Right renal cortex interstitium (tissue), 3 donors: ENCODE measurements at regions not wholly inside any gene's neighbourhood (a gene's known extent, or its start where the extent isn't known, plus 50 kb on each side); places are given as distances from the start of the nearest gene placed in this dataset.

Source experiments
- DNase-seq, 3 donors: peaks; one replicate each; pipeline ENCODE4 v3.0.0-alpha.2; 2013; ENCODE audit warnings: low read depth in 3 of 3, low spot score in 2 of 3

- DNase-seq, result no peak
These were observed 72.7 kb upstream of the GLS start for GRCh38 chr2:190807886-190808285.

- DNase-seq, result no peak
These were observed 71.4 kb upstream of the GLS start for GRCh38 chr2:190809139-190809764.

GRCh38 chr2:190809876-190810525 is 70.6 kb upstream of the GLS start:
- no peak for DNase-seq

DNA sequence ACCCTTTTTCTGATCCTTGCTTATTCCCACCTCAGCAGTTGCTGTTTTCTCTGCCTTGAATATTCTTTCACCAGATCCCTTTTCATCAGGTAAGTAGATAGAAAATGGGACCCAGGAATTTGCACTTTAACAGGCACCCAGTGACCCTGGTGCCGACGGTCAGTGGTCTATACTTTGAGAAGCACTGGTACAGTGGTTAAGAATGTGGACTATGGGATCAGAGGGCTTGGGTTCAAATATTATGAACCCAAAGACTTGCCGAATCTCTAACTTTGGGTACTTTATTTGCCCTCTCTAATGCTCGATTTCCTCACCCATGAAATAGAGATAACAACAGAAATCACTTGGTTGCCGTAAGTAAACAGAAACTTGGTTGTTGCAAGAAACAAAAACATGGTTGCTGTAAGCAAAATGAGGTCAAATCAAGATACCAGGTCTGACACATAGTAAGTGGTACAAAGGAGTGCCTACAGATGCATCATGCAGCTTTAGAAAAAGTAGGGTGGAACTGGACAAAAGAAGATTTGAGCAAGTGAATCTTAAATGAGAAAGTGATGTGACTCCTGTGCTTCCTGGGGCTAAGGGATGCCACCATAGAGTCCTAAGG is 69.5 kb upstream of the GLS start:
- no peak for DNase-seq

GRCh38 chr2:190811811-190812210 is 68.8 kb upstream of the GLS start:
- DNase-seq, result no peak

DNA sequence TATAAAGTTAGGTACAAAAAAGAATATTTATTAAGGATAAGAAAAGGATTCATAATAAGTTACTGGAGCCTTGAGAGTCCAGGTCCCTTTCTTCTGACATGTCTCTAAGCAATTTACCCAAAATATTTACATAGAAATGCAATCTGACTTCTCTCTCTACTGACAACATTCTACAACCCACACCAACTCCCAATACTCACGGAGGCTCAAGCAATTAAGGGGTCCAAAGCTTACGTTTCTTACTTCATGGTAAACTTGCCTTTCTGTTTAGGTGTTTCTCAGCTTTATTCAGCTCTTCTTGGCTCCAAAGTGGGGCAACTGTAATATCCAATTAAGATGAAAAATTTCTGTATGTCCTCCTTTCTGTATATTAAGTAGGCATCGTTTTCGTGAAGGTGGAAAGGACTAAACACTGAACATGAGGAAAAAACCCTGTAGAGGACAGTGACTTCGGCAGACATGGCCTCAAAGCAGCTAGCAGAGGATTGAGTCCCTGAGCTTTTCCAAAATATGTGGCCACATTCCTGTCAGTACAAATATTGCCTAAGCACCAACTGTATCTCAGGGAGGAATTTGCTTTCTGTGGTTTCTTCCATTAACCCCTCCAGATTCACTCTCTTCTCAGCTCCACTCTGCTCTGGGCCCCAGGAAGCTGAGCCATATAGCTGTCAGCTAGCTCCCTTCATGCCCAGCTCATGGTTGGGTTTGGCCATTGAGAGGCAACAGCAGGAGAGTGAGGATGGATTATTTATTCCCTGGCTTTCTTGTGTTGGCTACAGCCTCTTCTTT is 67.9 kb upstream of the GLS start:
- no peak for DNase-seq

- no peak for DNase-seq
These were observed 65.4 kb upstream of the GLS start for GRCh38 chr2:190815226-190815625.

DNA sequence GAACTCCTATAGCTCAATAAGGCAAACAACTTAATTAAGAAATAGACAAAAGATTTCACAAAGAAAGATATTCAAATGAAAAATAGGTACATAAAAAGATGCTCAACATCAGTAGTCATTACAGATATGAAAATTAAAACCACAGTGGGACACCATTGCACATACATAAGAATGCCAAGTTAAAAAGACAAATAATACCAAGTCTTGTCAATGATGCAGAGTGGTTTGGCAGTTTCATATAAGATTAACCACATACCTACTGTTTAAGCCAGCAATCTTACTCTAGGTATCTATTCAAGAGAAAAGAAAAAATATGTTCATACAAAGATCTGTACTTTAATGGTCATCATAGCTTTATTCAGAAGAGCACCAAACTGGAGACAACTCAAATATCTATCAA is 63.5 kb upstream of the GLS start:
- no peak for DNase-seq

DNA sequence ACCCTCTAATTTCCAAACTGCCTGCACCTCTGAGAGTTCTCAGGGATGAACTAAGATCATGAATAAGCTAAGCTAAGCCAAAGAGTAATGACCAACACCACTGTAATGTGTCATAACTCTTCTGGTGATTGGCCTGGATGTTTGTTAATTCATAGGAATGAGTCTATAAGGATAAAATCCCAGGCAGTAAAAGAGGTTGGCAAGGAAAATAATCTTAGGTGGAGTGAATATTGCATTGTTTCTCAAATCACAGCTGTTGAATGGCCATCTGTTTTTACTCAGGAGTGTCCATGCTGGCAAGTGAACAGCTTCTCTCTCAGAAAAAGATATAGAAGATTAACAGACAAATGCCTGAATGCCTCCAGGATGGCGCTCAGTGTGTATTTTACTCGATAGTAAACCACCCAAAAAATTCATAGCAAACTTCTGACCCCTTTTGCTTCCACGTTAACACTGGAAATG is 60.8 kb upstream of the GLS start:
- DNase-seq, result no peak

GRCh38 chr2:190820416-190820815 is 60.2 kb upstream of the GLS start:
- DNase-seq, result no peak

GRCh38 chr2:190822043-190822442 is 58.6 kb upstream of the GLS start:
- DNase-seq, result no peak

- DNase-seq, result no peak
These were observed 52.9 kb upstream of the GLS start for GRCh38 chr2:190827720-190828119.

DNA sequence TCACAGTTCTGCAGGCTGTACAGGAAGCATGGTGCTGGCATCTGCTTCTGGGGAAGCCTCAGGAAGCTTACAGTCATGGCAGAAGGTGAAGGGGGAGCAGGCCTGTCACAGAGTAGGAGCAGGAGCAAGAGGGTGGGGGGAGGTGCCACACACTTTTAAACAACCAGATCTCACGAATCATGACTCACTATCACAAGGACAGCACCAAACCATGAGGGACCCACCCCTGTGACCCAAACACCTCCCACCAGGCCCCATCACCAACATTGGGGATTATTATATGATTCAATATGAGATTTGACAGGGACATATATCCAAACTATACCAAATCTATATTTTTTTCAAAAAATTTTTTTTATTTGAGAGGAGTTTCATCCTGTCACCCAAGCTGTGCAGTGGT is 51.0 kb upstream of the GLS start:
- no peak for DNase-seq
